ENCODE measurements at regions not wholly inside any gene's neighbourhood (a gene's known extent, or its start where the extent isn't known, plus 50 kb on each side); places are given as distances from the start of the nearest gene placed in this dataset.

- TF ChIP-seq CTCF (IDR thresholded peaks at IDR 0.05) (no peak), POLR2A (IDR thresholded peaks at IDR 0.05) (no peak)
Measured at GRCh38 chr6:111944541-111944940, 71.3 kb upstream of the FYN start.

Measured in body of pancreas (tissue), 4 donors.